Right lobe of liver (tissue), 6 donors: ENCODE measurements at regions not wholly inside any gene's neighbourhood (a gene's known extent, or its start where the extent isn't known, plus 50 kb on each side); places are given as distances from the start of the nearest gene placed in this dataset.

Source experiments
- ATAC-seq, 4 donors: fragments of 200-7000 bp; cut with Tn5 transposase; one replicate each; pipeline ENCODE4 v1.9.1; 2020; ENCODE audit warnings: mild to moderate bottlenecking in 4 of 4, moderate library complexity in 4 of 4
- DNase-seq, 3 donors: peaks; one replicate each; pipeline ENCODE4 v3.0.0-alpha.2; 2020
- H3K27ac ChIP-seq, 3 donors: fragments of 200-600 bp; one replicate each; pipeline ENCODE4 v1.8.0; 2022
- H3K27me3 ChIP-seq, 2 donors: fragments of 200-600 bp; one replicate each; pipeline ENCODE4 v1.8.0; 2022
- H3K36me3 ChIP-seq, 4 donors: fragments of 200-600 bp; sonication (generic) in 1 of 4; one replicate each; pipeline versions ENCODE4 v1.5.1 to v1.8.0; 2017 to 2022; ENCODE audit warnings: control low read depth in 1 of 4
- H3K4me1 ChIP-seq, 4 donors: fragments of 200-600 bp; sonication (generic) in 1 of 4; one replicate each; pipeline versions ENCODE4 v1.5.1 to v1.8.0; 2017 to 2022; ENCODE audit warnings: control low read depth in 1 of 4
- H3K4me3 ChIP-seq, 3 donors: fragments of 200-600 bp; one replicate each; pipeline ENCODE4 v1.8.0; 2022
- H3K9me3 ChIP-seq, 4 donors: fragments of 200-600 bp; sonication (generic) in 1 of 4; one replicate each; pipeline versions ENCODE4 v1.5.1 to v1.8.0; 2017 to 2022; ENCODE audit warnings: control low read depth in 1 of 4
- CTCF ChIP-seq, 4 donors: fragments of 200-600 bp in 3 of 4; fragments of 450-650 bp in 1 of 4; IDR thresholded peaks; one replicate each; pipeline versions ENCODE4 v1.5.1 to v1.8.0; 2016 to 2022; ENCODE audit warnings: antibody characterized with exemption in 4 of 4, mild to moderate bottlenecking in 2 of 4
- POLR2A ChIP-seq: fragments of 450-650 bp; IDR thresholded peaks from one replicate; pipeline ENCODE4 v1.6.1; 2017; ENCODE audit warnings: antibody characterized with exemption, mild to moderate bottlenecking
- WGBS: methylation state at CpG from one replicate; pipeline ENCODE4 v1.1.6; 2018; ENCODE audit warnings: low coverage, low lambda C conversion rate; ENCODE audit not compliant: insufficient coverage; ENCODE audit errors: missing lambda C conversion rate; 5-methylcytosine and 5-hydroxymethylcytosine counted together
- intact Hi-C, 2 donors: fragments of 100-400 bp; cut with DNase I; formaldehyde crosslinking; loops; one replicate each; pipeline versions ENCODE4 v1.11.2 to v1.14.1; 2022
- donor health status: DM: no; HTN: yes; CAD: no.
- donor health status: DM: no; HTN: no; CAD: no.
- donor health status: DM: no; HTN: no; CAD: no.
- donor health status: DM: no; HTN: yes; CAD: no.
- donor health status: DM: no; HTN: yes; CAD: no.

DNA sequence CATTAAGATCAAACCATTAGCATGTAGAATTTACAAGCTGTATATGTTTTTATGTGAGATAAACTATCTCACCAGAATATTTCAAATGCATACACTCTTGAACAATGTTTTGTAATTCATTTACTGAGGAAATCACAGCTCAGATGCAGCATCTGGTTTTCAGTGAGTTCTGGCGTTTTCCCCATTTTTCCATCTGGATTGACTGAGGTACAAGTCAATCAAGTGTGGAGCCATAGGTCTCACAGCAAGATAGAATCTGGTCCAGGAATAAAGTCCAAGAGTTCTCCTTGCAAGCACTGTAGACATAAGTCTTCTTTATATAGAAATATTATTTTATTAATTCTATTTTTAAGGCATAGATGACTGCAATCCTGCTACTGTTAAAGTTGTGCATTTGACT, 219.3 kb downstream of the ZBBX start:
- no peak for TF ChIP-seq POLR2A
- no peak for TF ChIP-seq CTCF (IDR thresholded peaks at IDR 0.05)
- peaks cover 0 to 2% (median 0%) of the 10 kb centered on the region in 4 donors for H3K4me1 ChIP-seq
- no peaks in the 10 kb centered on the region for H3K27me3 ChIP-seq
- peaks cover 0 to 6% (median 0%) of the 10 kb centered on the region in 4 donors for H3K9me3 ChIP-seq
- DNase-seq (no peak), ATAC-seq (no peak)
- 91% methylated on average over 1 of the region's 1 CpG for WGBS
- no peak overlapping the region for H3K27ac ChIP-seq
- H3K36me3 ChIP-seq = no peaks in the 10 kb centered on the region
- no peak overlapping the region for H3K4me3 ChIP-seq
- intact Hi-C loops = no loop called here

GRCh38 chr3:167151636-167152035, 228.5 kb downstream of the ZBBX start:
- TF ChIP-seq CTCF (IDR thresholded peaks at IDR 0.05) (no peak), POLR2A (no peak)
- H3K4me3 ChIP-seq = no peak overlapping the region
- ATAC-seq = no peak
- no peaks in the 10 kb centered on the region for H3K4me1 ChIP-seq
- intact Hi-C loops = no loop called here
- DNase-seq = no peak
- 38% methylated on average over 2 of the region's 2 CpGs for WGBS
- no peak overlapping the region for H3K27ac ChIP-seq
- H3K9me3 ChIP-seq = peaks cover 0 to 9% (median 0%) of the 10 kb centered on the region in 4 donors
- H3K36me3 ChIP-seq = no peaks in the 10 kb centered on the region
- no peaks in the 10 kb centered on the region for H3K27me3 ChIP-seq

DNA sequence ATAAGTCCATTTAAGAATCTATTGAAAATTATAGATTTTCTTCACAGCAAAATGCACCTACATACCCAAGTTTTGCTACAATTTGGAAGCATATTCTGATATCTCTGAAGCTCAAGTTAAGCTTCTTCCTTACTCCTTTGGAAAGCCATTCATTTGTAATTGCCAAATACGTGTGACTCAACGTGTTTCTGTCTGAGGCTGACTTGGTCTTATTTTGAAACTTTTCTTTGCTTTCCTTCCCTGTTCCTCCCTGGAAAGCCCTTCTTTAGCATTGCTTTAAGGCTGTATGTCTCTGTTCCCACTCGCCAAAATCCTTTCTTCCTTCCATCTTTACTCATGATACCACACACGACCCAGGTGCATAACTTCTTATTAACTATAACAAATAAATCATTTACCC, 232.0 kb downstream of the ZBBX start:
- TF ChIP-seq CTCF (IDR thresholded peaks at IDR 0.05) = no peak
- TF ChIP-seq POLR2A = no peak
- no peak for ATAC-seq
- no peaks in the 10 kb centered on the region for H3K9me3 ChIP-seq
- intact Hi-C loops = no loop called here
- H3K27ac ChIP-seq = no peak overlapping the region
- H3K4me3 ChIP-seq = no peak overlapping the region
- no peaks in the 10 kb centered on the region for H3K4me1 ChIP-seq
- H3K36me3 ChIP-seq = no peaks in the 10 kb centered on the region
- no peak for DNase-seq
- WGBS = 53% methylated on average over 4 of the region's 4 CpGs
- H3K27me3 ChIP-seq = no peaks in the 10 kb centered on the region

DNA sequence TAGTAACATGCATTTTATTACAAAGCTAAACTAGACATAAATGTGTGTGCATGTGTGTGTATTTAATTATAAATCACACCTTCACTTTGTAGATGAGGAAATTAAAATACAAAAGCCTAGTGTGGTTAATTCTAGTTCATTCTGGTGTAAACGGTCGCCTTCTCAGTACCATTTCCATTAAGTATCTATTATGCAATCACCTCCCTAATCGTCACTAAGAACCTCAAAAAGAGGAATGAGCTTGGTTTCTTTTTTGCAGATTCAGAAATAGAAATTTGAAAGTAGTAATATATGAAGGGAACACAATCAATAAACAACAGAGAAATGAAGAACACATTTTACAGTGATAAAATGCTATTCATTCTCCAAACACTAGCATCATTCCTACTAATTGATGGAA, 233.2 kb downstream of the ZBBX start:
- intact Hi-C loops = no loop called here
- Histone ChIP-seq H3K4me3 (no peak overlapping the region), H3K27ac (no peak overlapping the region), H3K27me3 (no peaks in the 10 kb centered on the region), H3K36me3 (no peaks in the 10 kb centered on the region), H3K4me1 (no peaks in the 10 kb centered on the region), H3K9me3 (no peaks in the 10 kb centered on the region)
- TF ChIP-seq POLR2A (no peak), CTCF (IDR thresholded peaks at IDR 0.05) (no peak)
- WGBS = 53% methylated on average over 3 of the region's 3 CpGs
- DNase-seq (no peak), ATAC-seq (no peak)
